ENCODE measurements at regions not wholly inside any gene's neighbourhood (a gene's known extent, or its start where the extent isn't known, plus 50 kb on each side); places are given as distances from the start of the nearest gene placed in this dataset.

GRCh38 chr11:91922846-91923245, 301.8 kb upstream of the FAT3 start:
- TF ChIP-seq, protein P1, sequence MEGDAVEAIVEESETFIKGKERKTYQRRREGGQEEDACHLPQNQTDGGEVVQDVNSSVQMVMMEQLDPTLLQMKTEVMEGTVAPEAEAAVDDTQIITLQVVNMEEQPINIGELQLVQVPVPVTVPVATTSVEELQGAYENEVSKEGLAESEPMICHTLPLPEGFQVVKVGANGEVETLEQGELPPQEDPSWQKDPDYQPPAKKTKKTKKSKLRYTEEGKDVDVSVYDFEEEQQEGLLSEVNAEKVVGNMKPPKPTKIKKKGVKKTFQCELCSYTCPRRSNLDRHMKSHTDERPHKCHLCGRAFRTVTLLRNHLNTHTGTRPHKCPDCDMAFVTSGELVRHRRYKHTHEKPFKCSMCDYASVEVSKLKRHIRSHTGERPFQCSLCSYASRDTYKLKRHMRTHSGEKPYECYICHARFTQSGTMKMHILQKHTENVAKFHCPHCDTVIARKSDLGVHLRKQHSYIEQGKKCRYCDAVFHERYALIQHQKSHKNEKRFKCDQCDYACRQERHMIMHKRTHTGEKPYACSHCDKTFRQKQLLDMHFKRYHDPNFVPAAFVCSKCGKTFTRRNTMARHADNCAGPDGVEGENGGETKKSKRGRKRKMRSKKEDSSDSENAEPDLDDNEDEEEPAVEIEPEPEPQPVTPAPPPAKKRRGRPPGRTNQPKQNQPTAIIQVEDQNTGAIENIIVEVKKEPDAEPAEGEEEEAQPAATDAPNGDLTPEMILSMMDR (IDR thresholded peaks at IDR 0.05): no peak
- no peak for TF ChIP-seq POLR2A (IDR thresholded peaks at IDR 0.05)
